ENCODE measurements at regions not wholly inside any gene's neighbourhood (a gene's known extent, or its start where the extent isn't known, plus 50 kb on each side); places are given as distances from the start of the nearest gene placed in this dataset.
"Not testable (repeated sequence)": the region's sequence is repeated elsewhere in the genome, so short reads cannot be mapped to it uniquely, and the experiment has no call there.

DNA sequence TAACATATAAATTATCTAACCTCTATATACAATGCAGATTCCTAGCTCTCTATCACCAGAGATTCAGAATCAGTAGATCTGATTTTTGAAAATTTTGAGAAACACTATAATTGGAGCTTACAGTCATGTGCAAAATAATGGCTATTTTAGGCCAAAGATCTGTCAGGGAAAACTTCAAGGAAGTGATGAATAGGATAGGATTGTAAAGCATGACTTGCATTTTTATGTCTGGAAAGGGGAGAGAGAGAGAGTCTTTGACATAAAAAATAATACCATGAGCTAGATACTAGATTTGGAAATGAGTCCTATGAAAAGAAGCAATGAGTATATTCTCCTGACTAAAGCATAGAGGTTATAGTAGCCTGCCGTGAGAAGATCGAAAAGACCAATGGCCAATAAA, 181.1 kb downstream of the SDHAF3 start:
- H3K27me3 Mint-ChIP-seq (ENCODE audit: unreplicated experiment), result no peaks in the 10 kb centered on the region
- no peak overlapping the region for H3K27ac Mint-ChIP-seq (ENCODE audit: unreplicated experiment)
- no peak overlapping the region for H3K4me3 Mint-ChIP-seq (ENCODE audit: unreplicated experiment)
- TF ChIP-seq, protein P1, sequence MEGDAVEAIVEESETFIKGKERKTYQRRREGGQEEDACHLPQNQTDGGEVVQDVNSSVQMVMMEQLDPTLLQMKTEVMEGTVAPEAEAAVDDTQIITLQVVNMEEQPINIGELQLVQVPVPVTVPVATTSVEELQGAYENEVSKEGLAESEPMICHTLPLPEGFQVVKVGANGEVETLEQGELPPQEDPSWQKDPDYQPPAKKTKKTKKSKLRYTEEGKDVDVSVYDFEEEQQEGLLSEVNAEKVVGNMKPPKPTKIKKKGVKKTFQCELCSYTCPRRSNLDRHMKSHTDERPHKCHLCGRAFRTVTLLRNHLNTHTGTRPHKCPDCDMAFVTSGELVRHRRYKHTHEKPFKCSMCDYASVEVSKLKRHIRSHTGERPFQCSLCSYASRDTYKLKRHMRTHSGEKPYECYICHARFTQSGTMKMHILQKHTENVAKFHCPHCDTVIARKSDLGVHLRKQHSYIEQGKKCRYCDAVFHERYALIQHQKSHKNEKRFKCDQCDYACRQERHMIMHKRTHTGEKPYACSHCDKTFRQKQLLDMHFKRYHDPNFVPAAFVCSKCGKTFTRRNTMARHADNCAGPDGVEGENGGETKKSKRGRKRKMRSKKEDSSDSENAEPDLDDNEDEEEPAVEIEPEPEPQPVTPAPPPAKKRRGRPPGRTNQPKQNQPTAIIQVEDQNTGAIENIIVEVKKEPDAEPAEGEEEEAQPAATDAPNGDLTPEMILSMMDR (IDR thresholded peaks at IDR 0.05; ENCODE audit: unreplicated experiment), result no peak
- no peaks in the 10 kb centered on the region for H3K9me3 Mint-ChIP-seq (ENCODE audit: unreplicated experiment)
- no peak for DNase-seq (ENCODE audit: low spot score)
- H3K36me3 Mint-ChIP-seq (ENCODE audit: low read depth, unreplicated experiment), result no peaks in the 10 kb centered on the region
- H3K4me1 Mint-ChIP-seq (ENCODE audit: unreplicated experiment), result no peaks in the 10 kb centered on the region

DNA sequence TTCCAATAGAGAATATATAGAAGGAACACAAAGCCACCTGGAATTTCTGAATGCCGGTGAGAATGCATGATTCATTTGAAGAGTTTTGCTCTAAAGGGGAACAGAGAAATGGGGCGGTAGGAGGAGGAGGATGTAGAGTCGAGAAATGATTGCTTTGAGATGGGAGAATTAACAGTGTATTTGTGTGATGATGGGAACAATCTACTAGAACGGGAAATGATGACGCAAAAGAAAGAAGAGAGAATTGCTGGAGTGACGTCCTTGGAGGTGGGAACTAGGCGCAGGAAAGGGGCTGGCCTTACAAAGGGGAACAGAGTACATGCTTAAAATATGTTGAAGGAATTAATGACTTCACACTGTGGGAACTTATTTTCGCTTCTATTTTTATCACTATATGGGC, 188.1 kb downstream of the SDHAF3 start:
- TF ChIP-seq, protein P1 (IDR thresholded peaks at IDR 0.05; ENCODE audit: unreplicated experiment), result no peak
- Mint-ChIP-seq H3K27ac (ENCODE audit: unreplicated experiment) (no peak overlapping the region), H3K36me3 (ENCODE audit: low read depth, unreplicated experiment) (no peaks in the 10 kb centered on the region), H3K4me3 (ENCODE audit: unreplicated experiment) (no peak overlapping the region), H3K27me3 (ENCODE audit: unreplicated experiment) (no peaks in the 10 kb centered on the region), H3K9me3 (ENCODE audit: unreplicated experiment) (no peaks in the 10 kb centered on the region), H3K4me1 (ENCODE audit: unreplicated experiment) (no peaks in the 10 kb centered on the region)
- no peak for DNase-seq (ENCODE audit: low spot score)

DNA sequence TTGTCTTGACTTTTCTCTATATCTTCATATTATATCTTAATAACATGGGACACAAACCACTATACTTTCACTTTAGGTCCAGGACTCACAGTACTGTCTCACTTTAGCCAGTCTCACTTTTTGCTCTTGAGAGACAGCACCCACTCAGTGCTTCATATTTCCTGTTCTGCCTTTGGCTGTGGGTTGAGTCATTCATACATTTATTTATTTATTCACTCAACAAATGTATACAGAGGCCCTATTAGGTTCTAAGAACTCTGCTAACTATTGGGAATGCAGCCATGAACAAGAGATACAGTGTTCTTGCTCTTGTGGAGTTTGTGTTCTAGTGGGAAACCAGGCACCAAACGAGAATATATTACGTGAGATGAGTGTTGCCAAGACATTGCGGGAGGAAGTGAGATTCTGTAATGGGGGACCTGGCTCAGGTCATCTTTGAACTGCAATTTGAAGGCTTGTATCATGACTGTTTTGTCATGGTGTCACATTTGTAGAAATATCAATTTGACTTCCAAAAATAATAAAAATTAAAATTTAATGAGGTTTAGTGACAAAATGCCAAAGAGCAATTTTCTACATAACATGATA, 190.1 kb downstream of the SDHAF3 start:
- Mint-ChIP-seq H3K36me3 (ENCODE audit: low read depth, unreplicated experiment) (no peaks in the 10 kb centered on the region), H3K27me3 (ENCODE audit: unreplicated experiment) (peaks cover 3% of the 10 kb centered on the region), H3K9me3 (ENCODE audit: unreplicated experiment) (peaks cover 4% of the 10 kb centered on the region), H3K27ac (ENCODE audit: unreplicated experiment) (no peak overlapping the region), H3K4me1 (ENCODE audit: unreplicated experiment) (no peaks in the 10 kb centered on the region), H3K4me3 (ENCODE audit: unreplicated experiment) (no peak overlapping the region)
- TF ChIP-seq, protein P1 (IDR thresholded peaks at IDR 0.05; ENCODE audit: unreplicated experiment), result no peak
- no peak for DNase-seq (ENCODE audit: low spot score)

DNA sequence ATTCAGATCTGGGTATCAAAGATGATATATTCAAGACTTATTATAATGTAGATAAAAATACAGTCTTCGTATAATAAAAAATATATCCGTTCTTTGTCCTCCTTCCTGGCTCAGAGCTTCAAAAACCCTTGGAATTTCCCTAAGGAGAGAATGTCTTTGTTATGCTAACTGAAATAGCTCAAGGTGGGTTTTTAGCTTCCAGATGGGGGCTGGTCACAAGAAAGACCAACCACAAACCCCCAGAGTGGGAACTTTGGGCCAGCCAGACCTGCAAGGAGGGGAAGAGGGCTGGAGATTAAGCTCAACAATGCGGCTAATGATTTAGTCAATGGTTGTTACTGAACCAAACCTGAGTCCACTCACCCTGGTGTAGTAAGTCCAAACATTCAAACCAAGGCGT, 196.4 kb downstream of the SDHAF3 start:
- Mint-ChIP-seq H3K27ac (ENCODE audit: unreplicated experiment) (no peak overlapping the region), H3K4me3 (ENCODE audit: unreplicated experiment) (no peak overlapping the region), H3K27me3 (ENCODE audit: unreplicated experiment) (peaks cover 3% of the 10 kb centered on the region), H3K9me3 (ENCODE audit: unreplicated experiment) (peaks cover 4% of the 10 kb centered on the region), H3K36me3 (ENCODE audit: low read depth, unreplicated experiment) (no peaks in the 10 kb centered on the region), H3K4me1 (ENCODE audit: unreplicated experiment) (no peaks in the 10 kb centered on the region)
- no peak for DNase-seq (ENCODE audit: low spot score)
- TF ChIP-seq, protein P1 (IDR thresholded peaks at IDR 0.05; ENCODE audit: unreplicated experiment), result no peak

DNA sequence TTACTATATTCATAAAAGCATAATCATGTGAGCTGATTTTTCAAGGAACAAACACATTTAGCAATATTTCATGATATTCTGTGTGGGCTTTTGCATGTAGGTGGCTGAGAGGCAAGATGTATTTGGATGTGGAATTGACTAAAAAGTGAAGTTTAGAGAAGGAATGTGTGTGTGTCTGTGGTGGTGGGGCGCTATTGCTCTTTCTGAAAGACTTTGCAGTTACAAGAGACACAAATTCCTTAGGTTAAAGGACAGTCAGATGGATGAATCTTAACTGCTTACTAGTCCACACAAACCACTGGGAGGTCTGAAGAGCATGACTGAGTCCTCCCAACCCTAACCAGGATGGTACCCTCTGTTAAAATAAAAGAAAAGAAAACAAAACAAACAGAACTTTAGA, 200.1 kb downstream of the SDHAF3 start:
- Mint-ChIP-seq H3K27me3 (ENCODE audit: unreplicated experiment) (no peaks in the 10 kb centered on the region), H3K27ac (ENCODE audit: unreplicated experiment) (no peak overlapping the region), H3K4me3 (ENCODE audit: unreplicated experiment) (no peak overlapping the region), H3K36me3 (ENCODE audit: low read depth, unreplicated experiment) (no peaks in the 10 kb centered on the region), H3K9me3 (ENCODE audit: unreplicated experiment) (no peaks in the 10 kb centered on the region), H3K4me1 (ENCODE audit: unreplicated experiment) (no peaks in the 10 kb centered on the region)
- no peak for DNase-seq (ENCODE audit: low spot score)
- TF ChIP-seq, protein P1 (IDR thresholded peaks at IDR 0.05; ENCODE audit: unreplicated experiment), result no peak

DNA sequence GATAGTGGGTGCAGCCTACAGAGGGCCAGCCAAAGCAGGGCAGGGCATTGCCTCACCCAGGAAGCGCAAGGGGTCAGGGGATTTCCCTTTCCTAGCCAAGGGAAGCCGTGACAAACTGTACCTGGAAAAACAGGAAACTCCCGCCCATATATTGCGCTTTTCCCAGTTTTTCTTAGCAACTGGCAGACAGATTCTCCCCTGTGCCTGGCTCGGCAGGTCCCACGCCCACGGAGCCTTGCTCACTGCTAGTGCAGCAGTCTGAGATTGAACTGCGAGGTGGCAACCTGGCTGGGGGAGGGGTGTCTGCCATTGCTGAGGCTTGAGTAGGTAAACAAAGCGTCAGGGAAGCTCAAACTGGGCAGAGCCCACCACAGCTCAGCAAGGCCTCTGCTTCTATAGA, 212.4 kb downstream of the SDHAF3 start:
- not testable (repeated sequence) for H3K27me3 Mint-ChIP-seq (ENCODE audit: unreplicated experiment); H3K9me3 Mint-ChIP-seq (ENCODE audit: unreplicated experiment); H3K4me3 Mint-ChIP-seq (ENCODE audit: unreplicated experiment); H3K4me1 Mint-ChIP-seq (ENCODE audit: unreplicated experiment); H3K27ac Mint-ChIP-seq (ENCODE audit: unreplicated experiment); H3K36me3 Mint-ChIP-seq (ENCODE audit: low read depth, unreplicated experiment); DNase-seq (ENCODE audit: low spot score)
